Calu3 (cell line): ENCODE measurements at regions not wholly inside any gene's neighbourhood (a gene's known extent, or its start where the extent isn't known, plus 50 kb on each side); places are given as distances from the start of the nearest gene placed in this dataset.
A peak's percentile ranks its signal among the peaks of the same experiment; 100 is the strongest.
"Not testable (repeated sequence)": the region's sequence is repeated elsewhere in the genome, so short reads cannot be mapped to it uniquely, and the experiment has no call there.

Source experiments
- BruUV-seq: library from RNA; stranded (reverse); fragments of 400-500 nt; replicated peaks from 2 replicates; lab custom pipeline; 2021; lab: Mats Ljungman, UMichigan
- CTCF ChIA-PET: fragments of 300-600 bp; sonication (Branson Sonifier 250); formaldehyde crosslinking; loops from one replicate; lab custom pipeline; 2022; ENCODE audit warnings: antibody characterized with exemption; lab: Charles Lee
- DNase-seq: peaks from one replicate; pipeline ENCODE4 v3.0.0; 2022
- H3K27ac Mint-ChIP-seq: one replicate; pipeline ENCODE4 v1.8.0; 2022; ENCODE audit warnings: mixed read lengths; ENCODE audit not compliant: unreplicated experiment
- H3K27me3 Mint-ChIP-seq: one replicate; pipeline ENCODE4 v1.8.0; 2022; ENCODE audit warnings: mixed read lengths; ENCODE audit not compliant: unreplicated experiment
- H3K36me3 Mint-ChIP-seq: one replicate; pipeline ENCODE4 v1.8.0; 2022; ENCODE audit warnings: mild to moderate bottlenecking, moderate library complexity, mixed read lengths; ENCODE audit not compliant: insufficient read depth, unreplicated experiment
- H3K4me1 Mint-ChIP-seq: one replicate; pipeline ENCODE4 v1.8.0; 2022; ENCODE audit warnings: mild to moderate bottlenecking, low read depth, mixed read lengths; ENCODE audit not compliant: unreplicated experiment
- H3K4me3 Mint-ChIP-seq: one replicate; pipeline ENCODE4 v1.8.0; 2022; ENCODE audit warnings: mild to moderate bottlenecking, low read depth, moderate library complexity, mixed read lengths; ENCODE audit not compliant: unreplicated experiment
- H3K9me3 Mint-ChIP-seq: one replicate; pipeline ENCODE4 v1.8.0; 2022; ENCODE audit warnings: low read depth, mixed read lengths; ENCODE audit not compliant: unreplicated experiment
- intact Hi-C: fragments of 100-400 bp; cut with micrococcal nuclease; formaldehyde crosslinking; loops from one replicate; pipeline ENCODE4 v1.10.0; 2022; ENCODE audit not compliant: unreplicated experiment
- TF ChIP-seq, protein P1 (sequence below): fragments of 200-600 bp; IDR thresholded peaks from one replicate; pipeline ENCODE4 v1.8.0; 2022; ENCODE audit warnings: antibody characterized with exemption; ENCODE audit not compliant: unreplicated experiment

DNA sequence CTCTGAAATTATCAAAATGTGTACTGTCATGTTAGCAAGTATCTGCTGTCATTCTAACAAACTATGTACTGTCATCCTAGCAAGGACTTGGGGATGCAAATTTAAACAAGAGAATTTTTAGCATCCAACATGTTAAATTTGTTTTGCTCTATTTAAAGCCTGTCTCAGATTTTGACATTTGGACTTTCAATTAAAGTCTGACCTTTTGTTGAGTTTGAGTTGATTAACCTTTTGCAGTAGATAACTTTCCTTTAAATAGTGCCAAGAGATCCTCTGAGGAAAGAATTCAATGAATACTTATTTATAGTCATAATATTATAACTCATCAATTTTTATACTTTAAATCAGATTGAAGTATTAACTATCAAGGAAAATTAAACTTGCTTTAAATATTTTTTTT, 80.2 kb downstream of the TDRD15 start:
- no peaks in the 10 kb centered on the region for H3K36me3 Mint-ChIP-seq
- no TSS peak for BruUV-seq
- H3K27me3 Mint-ChIP-seq: no peaks in the 10 kb centered on the region
- CTCF ChIA-PET: no interaction called here
- TF ChIP-seq, protein P1, sequence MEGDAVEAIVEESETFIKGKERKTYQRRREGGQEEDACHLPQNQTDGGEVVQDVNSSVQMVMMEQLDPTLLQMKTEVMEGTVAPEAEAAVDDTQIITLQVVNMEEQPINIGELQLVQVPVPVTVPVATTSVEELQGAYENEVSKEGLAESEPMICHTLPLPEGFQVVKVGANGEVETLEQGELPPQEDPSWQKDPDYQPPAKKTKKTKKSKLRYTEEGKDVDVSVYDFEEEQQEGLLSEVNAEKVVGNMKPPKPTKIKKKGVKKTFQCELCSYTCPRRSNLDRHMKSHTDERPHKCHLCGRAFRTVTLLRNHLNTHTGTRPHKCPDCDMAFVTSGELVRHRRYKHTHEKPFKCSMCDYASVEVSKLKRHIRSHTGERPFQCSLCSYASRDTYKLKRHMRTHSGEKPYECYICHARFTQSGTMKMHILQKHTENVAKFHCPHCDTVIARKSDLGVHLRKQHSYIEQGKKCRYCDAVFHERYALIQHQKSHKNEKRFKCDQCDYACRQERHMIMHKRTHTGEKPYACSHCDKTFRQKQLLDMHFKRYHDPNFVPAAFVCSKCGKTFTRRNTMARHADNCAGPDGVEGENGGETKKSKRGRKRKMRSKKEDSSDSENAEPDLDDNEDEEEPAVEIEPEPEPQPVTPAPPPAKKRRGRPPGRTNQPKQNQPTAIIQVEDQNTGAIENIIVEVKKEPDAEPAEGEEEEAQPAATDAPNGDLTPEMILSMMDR: no peak
- no peak overlapping the region for H3K4me3 Mint-ChIP-seq
- H3K9me3 Mint-ChIP-seq: no peaks in the 10 kb centered on the region
- DNase-seq: no peak
- no peaks in the 10 kb centered on the region for H3K4me1 Mint-ChIP-seq
- intact Hi-C loops: no loop called here
- H3K27ac Mint-ChIP-seq: no peak overlapping the region

DNA sequence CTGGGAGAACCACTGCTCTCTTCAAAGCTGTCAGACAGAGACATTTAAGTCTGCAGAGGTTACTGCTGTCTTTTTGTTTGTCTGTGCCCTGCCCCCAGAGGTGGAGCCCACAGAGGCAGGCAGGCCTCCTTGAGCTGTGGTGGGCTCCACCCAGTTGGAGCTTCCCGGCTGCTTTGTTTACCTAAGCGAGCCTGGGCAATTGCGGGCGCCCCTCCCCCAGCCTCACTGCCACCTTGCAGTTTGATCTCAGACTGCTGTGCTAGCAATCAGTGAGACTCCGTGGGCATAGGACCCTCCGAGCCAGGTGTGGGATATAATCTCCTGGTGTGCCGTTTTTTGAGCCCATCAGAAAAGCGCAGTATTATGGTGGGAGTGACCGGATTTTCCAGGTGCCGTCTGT, 90.3 kb downstream of the TDRD15 start:
- H3K4me1 Mint-ChIP-seq: peaks cover 18% of the 10 kb centered on the region
- DNase-seq, H3K9me3 Mint-ChIP-seq, intact Hi-C loops, BruUV-seq, CTCF ChIA-PET, H3K27ac Mint-ChIP-seq, H3K4me3 Mint-ChIP-seq, H3K36me3 Mint-ChIP-seq: not testable (repeated sequence)
- H3K27me3 Mint-ChIP-seq: peaks cover 31% of the 10 kb centered on the region

DNA sequence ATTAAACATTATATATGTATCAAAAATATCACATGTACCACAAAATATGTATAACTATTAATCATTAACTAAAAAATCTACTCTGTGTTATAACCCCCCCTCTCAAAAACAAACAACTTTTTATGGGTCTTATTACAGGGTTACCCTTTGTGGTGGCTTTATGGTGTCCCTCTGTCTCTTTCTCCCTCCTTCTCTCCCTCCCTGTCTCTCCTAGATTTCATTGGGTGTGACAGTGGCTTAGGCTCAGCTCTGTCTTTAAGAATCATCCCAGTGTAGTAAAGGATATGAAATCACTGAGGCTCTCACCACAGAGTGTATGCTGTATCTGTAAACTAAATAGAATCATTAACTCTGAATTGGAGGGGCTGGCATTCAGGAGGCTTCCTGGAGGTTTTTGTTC, 93.7 kb downstream of the TDRD15 start:
- CTCF ChIA-PET: no interaction called here
- H3K27ac Mint-ChIP-seq: no peak overlapping the region
- H3K4me1 Mint-ChIP-seq: peaks cover 18% of the 10 kb centered on the region

DNA sequence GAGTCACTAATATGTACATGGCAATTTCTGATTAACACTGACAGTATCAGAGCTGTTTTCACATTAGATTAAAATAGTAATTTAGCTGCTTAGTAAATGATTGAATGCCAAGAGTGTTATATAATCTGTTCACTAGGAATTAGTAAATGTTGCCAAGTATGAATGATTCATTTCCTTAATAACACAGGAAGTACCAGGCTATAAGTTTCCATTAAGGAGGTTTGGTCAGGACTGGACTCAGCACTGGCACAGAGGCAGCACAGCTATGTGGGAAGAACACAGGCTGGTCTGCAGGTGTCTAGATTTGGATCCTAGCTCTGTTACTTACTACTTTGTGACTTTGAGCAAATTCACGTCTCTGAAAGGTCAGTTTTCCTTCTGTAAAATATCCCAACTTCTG, 97.2 kb downstream of the TDRD15 start:
- intact Hi-C loops: no loop called here
- H3K4me1 Mint-ChIP-seq: peaks cover 18% of the 10 kb centered on the region
- H3K36me3 Mint-ChIP-seq: no peaks in the 10 kb centered on the region
- BruUV-seq: no TSS peak
- no peaks in the 10 kb centered on the region for H3K9me3 Mint-ChIP-seq
- no peak overlapping the region for H3K27ac Mint-ChIP-seq
- H3K27me3 Mint-ChIP-seq: no peaks in the 10 kb centered on the region
- DNase-seq: peak; percentile 20
- H3K4me3 Mint-ChIP-seq: no peak overlapping the region
- TF ChIP-seq, protein P1: no peak
- CTCF ChIA-PET: interaction anchor here (1.0 kb wide), 1 partner anchor 34 kb away, joined by 3 read pairs; no protein-coding TSS in a partner anchor

More for the DNA sequence above, 93.7 kb downstream of the TDRD15 start:
- intact Hi-C loops: no loop called here
- TF ChIP-seq, protein P1: no peak
- H3K36me3 Mint-ChIP-seq: no peaks in the 10 kb centered on the region
- no peak for DNase-seq
- H3K4me3 Mint-ChIP-seq: no peak overlapping the region
- H3K27me3 Mint-ChIP-seq: peaks cover 14% of the 10 kb centered on the region
- no TSS peak for BruUV-seq
- H3K9me3 Mint-ChIP-seq: peaks cover 2% of the 10 kb centered on the region

DNA sequence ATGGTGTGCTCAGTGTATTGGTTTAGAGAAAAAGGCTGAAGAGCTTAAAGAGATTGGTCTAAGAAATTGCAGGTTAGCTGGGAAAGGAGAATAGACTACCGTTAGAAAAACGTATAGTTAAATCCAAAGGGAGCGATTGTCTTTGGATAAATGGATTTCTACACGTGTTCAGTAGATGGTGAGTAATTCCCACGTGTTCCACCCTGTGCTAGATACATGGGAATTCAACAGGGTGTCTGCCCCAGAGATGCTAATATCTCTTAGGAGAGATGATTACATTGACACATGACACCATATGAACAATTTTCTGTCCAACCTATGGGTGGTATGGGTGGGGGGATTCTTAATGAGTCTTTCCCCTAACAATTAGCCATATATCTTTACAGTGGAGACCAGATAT, 99.8 kb downstream of the TDRD15 start:
- Mint-ChIP-seq H3K4me3 (no peak overlapping the region), H3K4me1 (no peaks in the 10 kb centered on the region), H3K9me3 (no peaks in the 10 kb centered on the region), H3K27me3 (no peaks in the 10 kb centered on the region), H3K27ac (no peak overlapping the region), H3K36me3 (no peaks in the 10 kb centered on the region)
- TF ChIP-seq, protein P1: no peak
- CTCF ChIA-PET: no interaction called here
- BruUV-seq: no TSS peak
- intact Hi-C loops: no loop called here
- no peak for DNase-seq
